SH-SY5Y (cell line): ENCODE measurements at regions not wholly inside any gene's neighbourhood (a gene's known extent, or its start where the extent isn't known, plus 50 kb on each side); places are given as distances from the start of the nearest gene placed in this dataset.

Experiments
- GATA2 ChIP-seq: IDR thresholded peaks from 2 replicates; pipeline ENCODE4 v1.6.1; 2011; ENCODE audit warnings: mild to moderate bottlenecking, low read depth, low read length
- GATA3 ChIP-seq: IDR thresholded peaks from 2 replicates; pipeline ENCODE4 v1.6.1; 2011; ENCODE audit warnings: low read depth, mild to moderate bottlenecking, low read length, moderate library complexity

- TF ChIP-seq GATA2 (no peak), GATA3 (no peak)
These were observed 224.3 kb downstream of the SEC14L1 start for GRCh38 chr17:77364941-77365583.
